ENCODE measurements at regions not wholly inside any gene's neighbourhood (a gene's known extent, or its start where the extent isn't known, plus 50 kb on each side); places are given as distances from the start of the nearest gene placed in this dataset.

DNA sequence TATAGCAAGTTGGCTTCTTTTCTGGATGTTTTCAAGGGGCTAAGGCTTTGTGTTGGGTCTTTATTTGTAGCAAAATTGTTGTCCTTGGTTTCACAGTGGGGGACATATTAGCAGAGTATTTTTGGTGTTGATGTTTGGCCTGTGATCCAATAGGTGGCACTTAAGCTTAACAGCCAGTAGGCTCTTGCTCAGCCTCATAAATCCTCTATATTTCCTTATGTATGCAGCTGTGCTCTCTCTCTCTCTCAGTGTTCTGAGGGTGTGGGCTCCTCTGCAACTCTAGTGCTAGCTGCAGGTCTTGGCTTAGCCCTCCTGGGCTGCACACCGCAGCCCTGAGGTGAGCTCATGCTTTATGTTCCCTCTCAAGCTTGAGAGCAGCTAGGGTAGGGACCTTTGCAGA, 195.0 kb upstream of the GHR start:
- Histone ChIP-seq H3K27ac (ENCODE audit: insufficient read depth, low read length) (no peak overlapping the region), H3K36me3 (ENCODE audit: control insufficient read depth, insufficient read depth, low read length) (no peaks in the 10 kb centered on the region), H4K20me1 (ENCODE audit: control insufficient read depth, extremely low read depth, insufficient read depth, low read length) (no peaks in the 10 kb centered on the region), H3K79me2 (ENCODE audit: control insufficient read depth, insufficient read depth, low read length) (no peaks in the 10 kb centered on the region), H3K27me3 (ENCODE audit: control insufficient read depth, insufficient read depth, low read length) (no peaks in the 10 kb centered on the region), H3K4me3 (replicated peaks in 1 of 4; ENCODE audit: control extremely low read depth in 1 of 4, insufficient read depth in 1 of 4, low read depth in 3 of 4, low read length in 4 of 4) (no peak overlapping the region), H3K9ac (ENCODE audit: insufficient read depth, low read length) (no peak overlapping the region), H3K9me3 (ENCODE audit: control insufficient read depth, insufficient read depth, low read depth, low read length) (no peaks in the 10 kb centered on the region), H3K4me2 (ENCODE audit: extremely low read depth, insufficient read depth, low read length) (no peak overlapping the region), H3K4me1 (ENCODE audit: control insufficient read depth, extremely low read depth, insufficient read depth, low read length) (no peaks in the 10 kb centered on the region), H2AFZ (ENCODE audit: low read length) (no peak overlapping the region)
- peak in 1 of 2 donors; percentile 36 for DNase-seq (ENCODE audit: low read depth in 2 of 2)
- TF ChIP-seq EZH2 (IDR thresholded peaks at IDR 0.05; ENCODE audit: low read length, missing control alignments) (no peak), CTCF (conservative IDR thresholded peaks at IDR 0.05 in 1 of 2, IDR thresholded peaks at IDR 0.05 in 1 of 2; ENCODE audit: low read depth in 1 of 2, low read length in 2 of 2) (peak in 1 of 2 donors; percentile 12)

GRCh38 chr5:42230839-42231238, 192.4 kb upstream of the GHR start:
- H3K9ac ChIP-seq (ENCODE audit: insufficient read depth, low read length), result no peak overlapping the region
- no peak for TF ChIP-seq CTCF (conservative IDR thresholded peaks at IDR 0.05 in 1 of 2, IDR thresholded peaks at IDR 0.05 in 1 of 2; ENCODE audit: low read depth in 1 of 2, low read length in 2 of 2)
- TF ChIP-seq EZH2 (IDR thresholded peaks at IDR 0.05; ENCODE audit: low read length, missing control alignments), result no peak
- no peaks in the 10 kb centered on the region for H3K27me3 ChIP-seq (ENCODE audit: control insufficient read depth, insufficient read depth, low read length)
- no peaks in the 10 kb centered on the region for H3K79me2 ChIP-seq (ENCODE audit: control insufficient read depth, insufficient read depth, low read length)
- no peak overlapping the region for H2AFZ ChIP-seq (ENCODE audit: low read length)
- DNase-seq (ENCODE audit: low read depth in 2 of 2), result no peak
- H4K20me1 ChIP-seq (ENCODE audit: control insufficient read depth, extremely low read depth, insufficient read depth, low read length), result no peaks in the 10 kb centered on the region
- H3K4me2 ChIP-seq (ENCODE audit: extremely low read depth, insufficient read depth, low read length), result no peak overlapping the region
- no peak overlapping the region for H3K27ac ChIP-seq (ENCODE audit: insufficient read depth, low read length)
- no peaks in the 10 kb centered on the region for H3K9me3 ChIP-seq (ENCODE audit: control insufficient read depth, insufficient read depth, low read depth, low read length)
- no peaks in the 10 kb centered on the region for H3K36me3 ChIP-seq (ENCODE audit: control insufficient read depth, insufficient read depth, low read length)
- no peak overlapping the region for H3K4me3 ChIP-seq (replicated peaks in 1 of 4; ENCODE audit: control extremely low read depth in 1 of 4, insufficient read depth in 1 of 4, low read depth in 3 of 4, low read length in 4 of 4)
- no peaks in the 10 kb centered on the region for H3K4me1 ChIP-seq (ENCODE audit: control insufficient read depth, extremely low read depth, insufficient read depth, low read length)

DNA sequence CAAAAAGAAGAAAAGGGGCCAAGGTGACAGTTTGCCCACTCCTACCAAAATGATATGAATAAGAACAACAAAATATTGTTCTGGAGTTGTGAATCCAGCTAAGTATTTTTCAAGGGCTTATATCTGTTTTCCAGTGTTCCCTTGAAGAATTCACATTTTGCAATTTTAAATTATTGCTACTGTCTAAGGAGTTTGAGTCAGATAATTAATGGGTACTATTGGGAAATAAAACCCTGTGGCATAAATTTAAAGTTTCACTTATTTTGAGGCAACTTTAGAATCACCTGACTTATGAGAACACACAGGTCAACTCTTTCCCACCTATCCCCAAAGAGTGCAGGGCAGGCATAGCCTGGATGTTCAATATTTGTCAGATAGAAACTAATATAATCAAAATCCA, 188.0 kb upstream of the GHR start:
- no peaks in the 10 kb centered on the region for H3K36me3 ChIP-seq (ENCODE audit: control insufficient read depth, insufficient read depth, low read length)
- H3K79me2 ChIP-seq (ENCODE audit: control insufficient read depth, insufficient read depth, low read length), result no peaks in the 10 kb centered on the region
- DNase-seq (ENCODE audit: low read depth in 2 of 2), result peak in 1 of 2 donors; percentile 15
- no peak overlapping the region for H2AFZ ChIP-seq (ENCODE audit: low read length)
- no peak overlapping the region for H3K27ac ChIP-seq (ENCODE audit: insufficient read depth, low read length)
- TF ChIP-seq EZH2 (IDR thresholded peaks at IDR 0.05; ENCODE audit: low read length, missing control alignments) (no peak), CTCF (conservative IDR thresholded peaks at IDR 0.05 in 1 of 2, IDR thresholded peaks at IDR 0.05 in 1 of 2; ENCODE audit: low read depth in 1 of 2, low read length in 2 of 2) (no peak)
- no peak overlapping the region for H3K4me2 ChIP-seq (ENCODE audit: extremely low read depth, insufficient read depth, low read length)
- no peaks in the 10 kb centered on the region for H3K4me1 ChIP-seq (ENCODE audit: control insufficient read depth, extremely low read depth, insufficient read depth, low read length)
- no peak overlapping the region for H3K4me3 ChIP-seq (replicated peaks in 1 of 4; ENCODE audit: control extremely low read depth in 1 of 4, insufficient read depth in 1 of 4, low read depth in 3 of 4, low read length in 4 of 4)
- no peaks in the 10 kb centered on the region for H4K20me1 ChIP-seq (ENCODE audit: control insufficient read depth, extremely low read depth, insufficient read depth, low read length)
- no peaks in the 10 kb centered on the region for H3K27me3 ChIP-seq (ENCODE audit: control insufficient read depth, insufficient read depth, low read length)
- H3K9ac ChIP-seq (ENCODE audit: insufficient read depth, low read length), result no peak overlapping the region
- no peaks in the 10 kb centered on the region for H3K9me3 ChIP-seq (ENCODE audit: control insufficient read depth, insufficient read depth, low read depth, low read length)

All from fibroblast of lung (primary cell).